ENCODE measurements at regions not wholly inside any gene's neighbourhood (a gene's known extent, or its start where the extent isn't known, plus 50 kb on each side); places are given as distances from the start of the nearest gene placed in this dataset.

GRCh38 chr20:61131944-61132343 is 120.1 kb upstream of the CDH4 start:
- Histone ChIP-seq H3K9ac (no peak overlapping the region), H3K4me1 (peaks cover 30% of the 10 kb centered on the region), H3K9me3 (ENCODE audit: low read depth) (no peaks in the 10 kb centered on the region), H3F3A (ENCODE audit: low read depth) (peaks cover 21% of the 10 kb centered on the region), H3K36me3 (no peaks in the 10 kb centered on the region), H3K79me2 (ENCODE audit: low read depth) (no peaks in the 10 kb centered on the region), H3K4me3 (no peak overlapping the region), H4K20me1 (ENCODE audit: low read depth) (peaks cover 5% of the 10 kb centered on the region), H3K27ac (no peak overlapping the region), H3K27me3 (peaks cover 5% of the 10 kb centered on the region), H3K4me2 (no peak overlapping the region), H2AFZ (replicated peaks) (no peak overlapping the region)
- no peak for DNase-seq (ENCODE audit: low spot score)
- H3K27me3 Mint-ChIP-seq (ENCODE audit: insufficient read depth, low read depth): peaks cover 14% of the 10 kb centered on the region
- TF ChIP-seq EZH2phosphoT487 (IDR thresholded peaks at IDR 0.05) (no peak), CTCF (IDR thresholded peaks at IDR 0.05) (no peak), EZH2 (IDR thresholded peaks at IDR 0.05) (no peak)
- peak overlapping the region; percentile 51 for H3K4me3 Mint-ChIP-seq
- H3K27ac Mint-ChIP-seq: no peak overlapping the region
- peaks cover 2% of the 10 kb centered on the region for H3K9me3 Mint-ChIP-seq
- H3K36me3 Mint-ChIP-seq: peaks cover 4% of the 10 kb centered on the region
- peaks cover 66% of the 10 kb centered on the region for H3K4me1 Mint-ChIP-seq

- H3K27me3 Mint-ChIP-seq (ENCODE audit: insufficient read depth, low read depth): peaks cover 19% of the 10 kb centered on the region
- no peak overlapping the region for H3K9ac ChIP-seq
- no peak for DNase-seq (ENCODE audit: low spot score)
- H3K79me2 ChIP-seq (ENCODE audit: low read depth): no peaks in the 10 kb centered on the region
- H4K20me1 ChIP-seq (ENCODE audit: low read depth): peaks cover 5% of the 10 kb centered on the region
- H3K36me3 Mint-ChIP-seq: peaks cover 4% of the 10 kb centered on the region
- H3K27ac ChIP-seq: no peak overlapping the region
- peaks cover 35% of the 10 kb centered on the region for H3K4me1 ChIP-seq
- H3K9me3 ChIP-seq (ENCODE audit: low read depth): no peaks in the 10 kb centered on the region
- peaks cover 5% of the 10 kb centered on the region for H3K27me3 ChIP-seq
- H3K27ac Mint-ChIP-seq: no peak overlapping the region
- H3K4me1 Mint-ChIP-seq: peaks cover 72% of the 10 kb centered on the region
- peaks cover 2% of the 10 kb centered on the region for H3K9me3 Mint-ChIP-seq
- H3F3A ChIP-seq (ENCODE audit: low read depth): peaks cover 21% of the 10 kb centered on the region
- H2AFZ ChIP-seq (replicated peaks): no peak overlapping the region
- no peak overlapping the region for H3K4me3 Mint-ChIP-seq
- H3K4me2 ChIP-seq: no peak overlapping the region
- no peaks in the 10 kb centered on the region for H3K36me3 ChIP-seq
- TF ChIP-seq EZH2 (IDR thresholded peaks at IDR 0.05) (no peak), EZH2phosphoT487 (IDR thresholded peaks at IDR 0.05) (no peak), CTCF (IDR thresholded peaks at IDR 0.05) (no peak)
- no peak overlapping the region for H3K4me3 ChIP-seq
Measured at GRCh38 chr20:61133611-61134010, 118.5 kb upstream of the CDH4 start.

GRCh38 chr20:61134296-61135030 is 117.6 kb upstream of the CDH4 start:
- H4K20me1 ChIP-seq (ENCODE audit: low read depth): peaks cover 5% of the 10 kb centered on the region
- H3K27me3 ChIP-seq: peaks cover 5% of the 10 kb centered on the region
- Mint-ChIP-seq H3K36me3 (peaks cover 4% of the 10 kb centered on the region), H3K27ac (peak overlapping the region; percentile 86), H3K9me3 (peaks cover 2% of the 10 kb centered on the region), H3K27me3 (ENCODE audit: insufficient read depth, low read depth) (peaks cover 19% of the 10 kb centered on the region), H3K4me1 (peaks cover 72% of the 10 kb centered on the region), H3K4me3 (peak overlapping the region; percentile 50)
- H2AFZ ChIP-seq (replicated peaks): no peak overlapping the region
- TF ChIP-seq CTCF (IDR thresholded peaks at IDR 0.05) (no peak), EZH2 (IDR thresholded peaks at IDR 0.05) (no peak), EZH2phosphoT487 (IDR thresholded peaks at IDR 0.05) (no peak)
- peaks cover 44% of the 10 kb centered on the region for H3K4me1 ChIP-seq
- H3K79me2 ChIP-seq (ENCODE audit: low read depth): no peaks in the 10 kb centered on the region
- H3K4me2 ChIP-seq: no peak overlapping the region
- no peaks in the 10 kb centered on the region for H3K36me3 ChIP-seq
- no peaks in the 10 kb centered on the region for H3K9me3 ChIP-seq (ENCODE audit: low read depth)
- H3F3A ChIP-seq (ENCODE audit: low read depth): peaks cover 24% of the 10 kb centered on the region
- H3K9ac ChIP-seq: no peak overlapping the region
- H3K4me3 ChIP-seq: no peak overlapping the region
- DNase-seq (ENCODE audit: low spot score): no peak
- no peak overlapping the region for H3K27ac ChIP-seq
